T-cell (primary cell): ENCODE measurements at regions not wholly inside any gene's neighbourhood (a gene's known extent, or its start where the extent isn't known, plus 50 kb on each side); places are given as distances from the start of the nearest gene placed in this dataset.

ENCODE experiments used
- ATAC-seq, 4 experiments: fragments of 200-7000 bp in 3 of 4; fragments of 150-1000 bp in 1 of 4; cut with Tn5 transposase; replicated peaks in 1 of 4; 1 replicate in 3 of 4; 2 replicates in 1 of 4; pipeline ENCODE4 v1.10.0; 2021; ENCODE audit warnings: moderate library complexity in 3 of 4, mild to moderate bottlenecking in 2 of 4, moderate number of reproducible peaks in 1 of 4
- CTCF ChIA-PET, 2 donors: fragments of 300-600 bp; sonication (Branson Sonifier 250); formaldehyde crosslinking; loops; one replicate each; lab custom pipeline; 2022; ENCODE audit warnings: antibody characterized with exemption in 2 of 2; lab: Charles Lee
- POLR2A ChIA-PET, 2 donors: fragments of 300-600 bp; sonication (Branson Sonifier 250); formaldehyde crosslinking; loops; one replicate each; lab custom pipeline; 2022; ENCODE audit warnings: antibody characterized with exemption in 2 of 2; lab: Charles Lee
- DNase-seq, 35 experiments: peaks; one replicate each; pipeline versions ENCODE4 v3.0.0 to v3.0.0-alpha.2; 2013 to 2023
- H3K27ac ChIP-seq: one replicate; pipeline ENCODE4 v1.5.1; 2013; ENCODE audit warnings: low read length
- H3K27me3 ChIP-seq, 2 experiments: replicated peaks in 1 of 2; 1 replicate in 1 of 2; 2 replicates in 1 of 2; pipeline versions ENCODE4 v1.6.1 to v1.7.0; 2013; ENCODE audit warnings: low read length in 1 of 2, mixed read lengths in 1 of 2; ENCODE audit not compliant: control insufficient read depth in 2 of 2, insufficient read depth in 2 of 2; ENCODE audit errors: extremely low read depth in 1 of 2
- H3K36me3 ChIP-seq, 2 donors: 1 replicate in 1 of 2; 2 replicates in 1 of 2; pipeline versions ENCODE4 v1.6.1 to v1.7.0; 2013; ENCODE audit warnings: low read length in 1 of 2; ENCODE audit not compliant: control insufficient read depth in 2 of 2, insufficient read depth in 1 of 2; ENCODE audit errors: extremely low read depth in 1 of 2
- H3K4me1 ChIP-seq, 2 experiments: 1 replicate in 1 of 2; 2 replicates in 1 of 2; pipeline versions ENCODE4 v1.6.1 to v1.7.0; 2013; ENCODE audit warnings: low read length in 2 of 2, mixed read lengths in 1 of 2; ENCODE audit not compliant: insufficient read depth in 2 of 2, control insufficient read depth in 1 of 2; ENCODE audit errors: extremely low read depth in 1 of 2
- H3K4me3 ChIP-seq, 2 donors: 1 replicate in 1 of 2; 2 replicates in 1 of 2; pipeline versions ENCODE4 v1.5.1 to v1.7.0; 2013; ENCODE audit warnings: mild to moderate bottlenecking in 2 of 2, low read length in 1 of 2, moderate library complexity in 1 of 2; ENCODE audit not compliant: control insufficient read depth in 1 of 2; ENCODE audit errors: extremely low read depth in 1 of 2
- H3K9me3 ChIP-seq: 2 replicates; pipeline ENCODE4 v1.7.0; 2013
- H3K27ac Mint-ChIP-seq, 2 donors: one replicate each; pipeline ENCODE4 v1.8.0; 2020 to 2021; ENCODE audit warnings: mild to moderate bottlenecking in 2 of 2, mixed read lengths in 2 of 2
- H3K27me3 Mint-ChIP-seq, 2 donors: one replicate each; pipeline ENCODE4 v1.8.0; 2021 to 2022; ENCODE audit warnings: mixed read lengths in 2 of 2
- H3K36me3 Mint-ChIP-seq: one replicate; pipeline ENCODE4 v1.8.0; 2021; ENCODE audit warnings: mixed read lengths
- H3K4me1 Mint-ChIP-seq, 3 donors: one replicate each; pipeline ENCODE4 v1.8.0; 2020 to 2022; ENCODE audit warnings: mixed read lengths in 3 of 3, mild to moderate bottlenecking in 1 of 3
- H3K4me3 Mint-ChIP-seq, 3 donors: one replicate each; pipeline ENCODE4 v1.8.0; 2020 to 2022; ENCODE audit warnings: mild to moderate bottlenecking in 3 of 3, mixed read lengths in 3 of 3, moderate library complexity in 3 of 3
- H3K9me3 Mint-ChIP-seq, 3 donors: one replicate each; pipeline ENCODE4 v1.8.0; 2020 to 2022; ENCODE audit warnings: mixed read lengths in 3 of 3
- WGBS: methylation state at CpG from one replicate; pipeline ENCODE4 v1.1.5; 2013; ENCODE audit warnings: missing lambda C conversion rate; ENCODE audit not compliant: insufficient coverage; 5-methylcytosine and 5-hydroxymethylcytosine counted together

- no peaks in the 10 kb centered on the region for H3K9me3 ChIP-seq
- ATAC-seq (no peak), DNase-seq (no peak)
- no peak overlapping the region for H3K4me3 ChIP-seq
- POLR2A ChIA-PET: no interaction called here
- Mint-ChIP-seq H3K9me3 (no peaks in the 10 kb centered on the region), H3K27ac (no peak overlapping the region), H3K4me3 (no peak overlapping the region), H3K36me3 (no peaks in the 10 kb centered on the region), H3K27me3 (no peaks in the 10 kb centered on the region), H3K4me1 (no peaks in the 10 kb centered on the region)
- CTCF ChIA-PET: no interaction called here
- H3K4me1 ChIP-seq: no peaks in the 10 kb centered on the region
- H3K27ac ChIP-seq: no peak overlapping the region
- no peaks in the 10 kb centered on the region for H3K36me3 ChIP-seq
- no peaks in the 10 kb centered on the region for H3K27me3 ChIP-seq
- 80% methylated on average over 1 of the region's 1 CpG for WGBS
These were observed 1090.3 kb downstream of the HACE1 start for GRCh38 chr6:103769431-103769830.

- Histone ChIP-seq H3K27me3 (no peaks in the 10 kb centered on the region), H3K9me3 (no peaks in the 10 kb centered on the region), H3K27ac (no peak overlapping the region), H3K4me1 (no peaks in the 10 kb centered on the region), H3K4me3 (no peak overlapping the region), H3K36me3 (no peaks in the 10 kb centered on the region)
- peaks cover 0 to 3% (median 0%) of the 10 kb centered on the region in 3 donors for H3K9me3 Mint-ChIP-seq
- H3K36me3 Mint-ChIP-seq: no peaks in the 10 kb centered on the region
- WGBS: 82% methylated on average over 5 of the region's 7 CpGs
- H3K4me1 Mint-ChIP-seq: no peaks in the 10 kb centered on the region
- ChIA-PET CTCF (no interaction called here), POLR2A (no interaction called here)
- ATAC-seq (no peak), DNase-seq (no peak)
- no peak overlapping the region for H3K27ac Mint-ChIP-seq
- no peaks in the 10 kb centered on the region for H3K27me3 Mint-ChIP-seq
- H3K4me3 Mint-ChIP-seq: no peak overlapping the region
These were observed 1109.1 kb downstream of the HACE1 start for GRCh38 chr6:103750603-103751002.

- H3K4me1 Mint-ChIP-seq: no peaks in the 10 kb centered on the region
- Histone ChIP-seq H3K27me3 (no peaks in the 10 kb centered on the region), H3K27ac (no peak overlapping the region), H3K4me1 (no peaks in the 10 kb centered on the region), H3K4me3 (no peak overlapping the region), H3K36me3 (no peaks in the 10 kb centered on the region), H3K9me3 (no peaks in the 10 kb centered on the region)
- peaks cover 8 to 17% (median 16%) of the 10 kb centered on the region in 3 donors for H3K9me3 Mint-ChIP-seq
- CTCF ChIA-PET: no interaction called here
- H3K36me3 Mint-ChIP-seq: no peaks in the 10 kb centered on the region
- 73% methylated on average over 3 of the region's 6 CpGs for WGBS
- no peak overlapping the region for H3K4me3 Mint-ChIP-seq
- DNase-seq (no peak), ATAC-seq (no peak)
- no peak overlapping the region for H3K27ac Mint-ChIP-seq
- POLR2A ChIA-PET: no interaction called here
- no peaks in the 10 kb centered on the region for H3K27me3 Mint-ChIP-seq
These were observed 1125.7 kb downstream of the HACE1 start for GRCh38 chr6:103734016-103734415.

- no peaks in the 10 kb centered on the region for H3K36me3 Mint-ChIP-seq
- no peaks in the 10 kb centered on the region for H3K27me3 ChIP-seq
- H3K27ac ChIP-seq: no peak overlapping the region
- WGBS: no CpG with 5 or more reads among the region's 2 CpGs
- H3K36me3 ChIP-seq: no peaks in the 10 kb centered on the region
- H3K4me3 ChIP-seq: no peak overlapping the region
- DNase-seq: no peak
- H3K27me3 Mint-ChIP-seq: no peaks in the 10 kb centered on the region
- no peaks in the 10 kb centered on the region for H3K4me1 ChIP-seq
- peaks cover 0 to 4% (median 4%) of the 10 kb centered on the region in 3 donors for H3K9me3 Mint-ChIP-seq
- CTCF ChIA-PET: no interaction called here
- H3K4me3 Mint-ChIP-seq: no peak overlapping the region
- no peak overlapping the region for H3K27ac Mint-ChIP-seq
- H3K9me3 ChIP-seq: no peaks in the 10 kb centered on the region
- no peaks in the 10 kb centered on the region for H3K4me1 Mint-ChIP-seq
- no peak for ATAC-seq
- POLR2A ChIA-PET: no interaction called here
These were observed 1130.1 kb downstream of the HACE1 start for GRCh38 chr6:103729658-103730057.

- Histone ChIP-seq H3K27ac (no peak overlapping the region), H3K4me1 (no peaks in the 10 kb centered on the region), H3K4me3 (no peak overlapping the region), H3K36me3 (no peaks in the 10 kb centered on the region), H3K27me3 (no peaks in the 10 kb centered on the region), H3K9me3 (no peaks in the 10 kb centered on the region)
- Mint-ChIP-seq H3K27ac (no peak overlapping the region), H3K4me3 (no peak overlapping the region), H3K4me1 (no peaks in the 10 kb centered on the region), H3K36me3 (no peaks in the 10 kb centered on the region), H3K27me3 (no peaks in the 10 kb centered on the region), H3K9me3 (peaks cover 0 to 7% (median 5%) of the 10 kb centered on the region in 3 donors)
- CTCF ChIA-PET: no interaction called here
- no peak for ATAC-seq
- DNase-seq: no peak
- POLR2A ChIA-PET: no interaction called here
These were observed 1136.0 kb downstream of the HACE1 start for GRCh38 chr6:103723438-103724322.

GRCh38 chr6:103722683-103723082 is 1137.0 kb downstream of the HACE1 start:
- Mint-ChIP-seq H3K36me3 (no peaks in the 10 kb centered on the region), H3K27me3 (no peaks in the 10 kb centered on the region), H3K4me3 (no peak overlapping the region), H3K27ac (no peak overlapping the region), H3K4me1 (no peaks in the 10 kb centered on the region), H3K9me3 (peaks cover 0 to 7% (median 5%) of the 10 kb centered on the region in 3 donors)
- no peaks in the 10 kb centered on the region for H3K36me3 ChIP-seq
- no peak overlapping the region for H3K27ac ChIP-seq
- POLR2A ChIA-PET: no interaction called here
- H3K4me3 ChIP-seq: no peak overlapping the region
- no peak for ATAC-seq
- 30% methylated on average over 1 of the region's 1 CpG for WGBS
- H3K4me1 ChIP-seq: no peaks in the 10 kb centered on the region
- H3K9me3 ChIP-seq: no peaks in the 10 kb centered on the region
- no peaks in the 10 kb centered on the region for H3K27me3 ChIP-seq
- DNase-seq: no peak
- CTCF ChIA-PET: no interaction called here
